Epithelial cell of proximal tubule (primary cell): ENCODE measurements at regions not wholly inside any gene's neighbourhood (a gene's known extent, or its start where the extent isn't known, plus 50 kb on each side); places are given as distances from the start of the nearest gene placed in this dataset.
"Not testable (repeated sequence)": the region's sequence is repeated elsewhere in the genome, so short reads cannot be mapped to it uniquely, and the experiment has no call there.

Source experiments
- DNase-seq: peaks from one replicate; pipeline ENCODE4 v3.0.0-alpha.2; 2011; ENCODE audit warnings: low read depth
- H3K4me3 ChIP-seq: 2 replicates; pipeline ENCODE4 v1.5.1; 2011; ENCODE audit warnings: low read depth, mild to moderate bottlenecking, low read length
- CTCF ChIP-seq: conservative IDR thresholded peaks from 2 replicates; pipeline ENCODE4 v1.5.1; 2012; ENCODE audit warnings: low read depth, mild to moderate bottlenecking, low read length

GRCh38 chr3:163730684-163731083 is 1347.6 kb downstream of the SI start:
- no peak for DNase-seq
- no peak for TF ChIP-seq CTCF
- no peak overlapping the region for H3K4me3 ChIP-seq

- TF ChIP-seq CTCF, result no peak
- H3K4me3 ChIP-seq, result no peak overlapping the region
- no peak for DNase-seq
Measured at GRCh38 chr3:163726125-163726524, 1352.2 kb downstream of the SI start.

GRCh38 chr3:163722405-163722804 is 1355.9 kb downstream of the SI start:
- TF ChIP-seq CTCF, result no peak
- DNase-seq, result no peak
- no peak overlapping the region for H3K4me3 ChIP-seq

GRCh38 chr3:163721596-163721995 is 1356.7 kb downstream of the SI start:
- H3K4me3 ChIP-seq, result no peak overlapping the region
- TF ChIP-seq CTCF, result no peak
- no peak for DNase-seq

- DNase-seq, result no peak
- no peak overlapping the region for H3K4me3 ChIP-seq
- no peak for TF ChIP-seq CTCF
Measured at GRCh38 chr3:163717377-163717776, 1360.9 kb downstream of the SI start.

GRCh38 chr3:163708428-163708827 is 1369.9 kb downstream of the SI start:
- TF ChIP-seq CTCF, result no peak
- DNase-seq, result no peak
- no peak overlapping the region for H3K4me3 ChIP-seq

- H3K4me3 ChIP-seq, result no peak overlapping the region
- DNase-seq, result no peak
- no peak for TF ChIP-seq CTCF
Measured at GRCh38 chr3:163707659-163708058, 1370.6 kb downstream of the SI start.

GRCh38 chr3:163698221-163698620 is 1380.1 kb downstream of the SI start:
- not testable (repeated sequence) for H3K4me3 ChIP-seq, DNase-seq
